PC-9 (cell line): ENCODE measurements at regions not wholly inside any gene's neighbourhood (a gene's known extent, or its start where the extent isn't known, plus 50 kb on each side); places are given as distances from the start of the nearest gene placed in this dataset.

ENCODE experiments used
- BruUV-seq: library from RNA; stranded (reverse); fragments of 400-500 nt; replicated peaks from 2 replicates; lab custom pipeline; 2021; lab: Mats Ljungman, UMichigan
- CTCF ChIA-PET: fragments of 300-600 bp; sonication (Branson Sonifier 250); formaldehyde crosslinking; loops from one replicate; lab custom pipeline; 2022; ENCODE audit warnings: antibody characterized with exemption; lab: Charles Lee
- POLR2A ChIA-PET: fragments of 300-600 bp; sonication (Branson Sonifier 250); formaldehyde crosslinking; loops from one replicate; lab custom pipeline; 2022; ENCODE audit warnings: antibody characterized with exemption; ENCODE audit not compliant: unreplicated experiment; lab: Charles Lee
- DNase-seq, 2 experiments: peaks; one replicate each; pipeline versions ENCODE4 v3.0.0 to v3.0.0-alpha.2; 2015 to 2022; ENCODE audit warnings: mixed read lengths in 1 of 2
- H2AFZ ChIP-seq: fragments of 200-600 bp; sonication (generic); 2 replicates; pipeline ENCODE4 v1.8.1; 2017; ENCODE audit warnings: antibody characterized with exemption
- H3F3A ChIP-seq: fragments of 200-600 bp; sonication (generic); 2 replicates; pipeline ENCODE4 v1.8.1; 2017; ENCODE audit warnings: antibody characterized with exemption, mild to moderate bottlenecking, low read depth; ENCODE audit not compliant: insufficient read depth
- H3K27ac ChIP-seq: fragments of 200-600 bp; sonication (generic); 2 replicates; pipeline ENCODE4 v1.6.1; 2016; ENCODE audit warnings: mixed run types
- H3K27me3 ChIP-seq: fragments of 200-600 bp; sonication (generic); 2 replicates; pipeline ENCODE4 v1.6.1; 2016; ENCODE audit warnings: low read depth, mixed run types; ENCODE audit not compliant: insufficient read depth
- H3K36me3 ChIP-seq: fragments of 200-600 bp; sonication (generic); 2 replicates; pipeline ENCODE4 v1.6.1; 2016; ENCODE audit warnings: low read depth, mixed run types
- H3K4me1 ChIP-seq: fragments of 200-600 bp; sonication (generic); replicated peaks from 2 replicates; pipeline ENCODE4 v1.6.1; 2016; ENCODE audit warnings: mixed run types; ENCODE audit not compliant: insufficient read depth
- H3K4me2 ChIP-seq: fragments of 200-600 bp; sonication (generic); 2 replicates; pipeline ENCODE4 v1.6.1; 2017; ENCODE audit warnings: mixed run types
- H3K4me3 ChIP-seq: fragments of 200-600 bp; sonication (generic); 2 replicates; pipeline ENCODE4 v1.6.1; 2016; ENCODE audit warnings: mixed run types
- H3K79me2 ChIP-seq: fragments of 200-600 bp; sonication (generic); 2 replicates; pipeline ENCODE4 v1.6.1; 2017; ENCODE audit warnings: low read depth, mixed run types
- H3K9me2 ChIP-seq: fragments of 200-600 bp; sonication (generic); 2 replicates; pipeline ENCODE4 v1.8.1; 2017; ENCODE audit warnings: mild to moderate bottlenecking; ENCODE audit not compliant: insufficient read depth
- H3K9me3 ChIP-seq: fragments of 200-600 bp; sonication (generic); 2 replicates; pipeline ENCODE4 v1.8.1; 2016; ENCODE audit warnings: low read depth; ENCODE audit not compliant: insufficient read depth
- H4K20me1 ChIP-seq: fragments of 200-600 bp; sonication (generic); 2 replicates; pipeline ENCODE4 v1.8.1; 2017; ENCODE audit not compliant: insufficient read depth
- EZH2 ChIP-seq: fragments of 200-600 bp; sonication (generic); IDR thresholded peaks from 2 replicates; pipeline ENCODE4 v1.8.0; 2017; ENCODE audit warnings: antibody characterized with exemption, low read depth
- intact Hi-C: fragments of 100-400 bp; cut with micrococcal nuclease; formaldehyde crosslinking; loops from one replicate; pipeline ENCODE4 v1.10.0; 2022; ENCODE audit not compliant: unreplicated experiment
- TF ChIP-seq, protein P1 (sequence below): fragments of 200-600 bp; sonication (generic); conservative IDR thresholded peaks from 2 replicates; pipeline ENCODE4 v1.6.1; 2017; ENCODE audit warnings: mixed run types, antibody characterized with exemption, mild to moderate bottlenecking, moderate library complexity

DNA sequence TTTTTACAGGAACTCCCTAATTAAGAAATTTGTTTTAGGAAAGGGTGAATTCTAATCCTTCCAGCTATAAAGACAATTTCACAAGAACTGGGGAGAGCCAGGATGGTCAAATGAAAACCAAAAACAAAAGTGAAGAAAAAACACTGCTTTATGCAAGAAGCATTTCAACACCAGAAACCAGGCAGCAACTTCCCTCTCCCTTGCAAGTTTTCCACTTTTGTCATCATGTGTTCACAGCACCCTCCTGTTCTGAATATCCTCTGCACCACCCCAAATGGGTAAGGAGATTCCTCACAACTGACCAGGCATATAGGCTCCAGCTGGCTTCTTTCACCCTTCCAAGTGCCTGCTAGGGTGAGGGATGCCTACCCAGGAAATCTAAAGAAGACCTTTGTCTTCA, 328.1 kb downstream of the TBC1D4 start:
- H3K4me3 ChIP-seq, result no peak overlapping the region
- H3K4me2 ChIP-seq, result no peak overlapping the region
- no peaks in the 10 kb centered on the region for H3K9me3 ChIP-seq
- no peaks in the 10 kb centered on the region for H3F3A ChIP-seq
- H3K27me3 ChIP-seq, result no peaks in the 10 kb centered on the region
- CTCF ChIA-PET, result no interaction called here
- BruUV-seq, result no TSS peak
- DNase-seq, result no peak
- TF ChIP-seq, protein P1, sequence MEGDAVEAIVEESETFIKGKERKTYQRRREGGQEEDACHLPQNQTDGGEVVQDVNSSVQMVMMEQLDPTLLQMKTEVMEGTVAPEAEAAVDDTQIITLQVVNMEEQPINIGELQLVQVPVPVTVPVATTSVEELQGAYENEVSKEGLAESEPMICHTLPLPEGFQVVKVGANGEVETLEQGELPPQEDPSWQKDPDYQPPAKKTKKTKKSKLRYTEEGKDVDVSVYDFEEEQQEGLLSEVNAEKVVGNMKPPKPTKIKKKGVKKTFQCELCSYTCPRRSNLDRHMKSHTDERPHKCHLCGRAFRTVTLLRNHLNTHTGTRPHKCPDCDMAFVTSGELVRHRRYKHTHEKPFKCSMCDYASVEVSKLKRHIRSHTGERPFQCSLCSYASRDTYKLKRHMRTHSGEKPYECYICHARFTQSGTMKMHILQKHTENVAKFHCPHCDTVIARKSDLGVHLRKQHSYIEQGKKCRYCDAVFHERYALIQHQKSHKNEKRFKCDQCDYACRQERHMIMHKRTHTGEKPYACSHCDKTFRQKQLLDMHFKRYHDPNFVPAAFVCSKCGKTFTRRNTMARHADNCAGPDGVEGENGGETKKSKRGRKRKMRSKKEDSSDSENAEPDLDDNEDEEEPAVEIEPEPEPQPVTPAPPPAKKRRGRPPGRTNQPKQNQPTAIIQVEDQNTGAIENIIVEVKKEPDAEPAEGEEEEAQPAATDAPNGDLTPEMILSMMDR, result no peak
- TF ChIP-seq EZH2, result no peak
- no peaks in the 10 kb centered on the region for H4K20me1 ChIP-seq
- no peaks in the 10 kb centered on the region for H3K9me2 ChIP-seq
- no peak overlapping the region for H2AFZ ChIP-seq
- H3K27ac ChIP-seq, result no peak overlapping the region
- no peaks in the 10 kb centered on the region for H3K79me2 ChIP-seq
- POLR2A ChIA-PET, result no interaction called here
- intact Hi-C loops, result no loop called here
- H3K36me3 ChIP-seq, result no peaks in the 10 kb centered on the region
- no peaks in the 10 kb centered on the region for H3K4me1 ChIP-seq

DNA sequence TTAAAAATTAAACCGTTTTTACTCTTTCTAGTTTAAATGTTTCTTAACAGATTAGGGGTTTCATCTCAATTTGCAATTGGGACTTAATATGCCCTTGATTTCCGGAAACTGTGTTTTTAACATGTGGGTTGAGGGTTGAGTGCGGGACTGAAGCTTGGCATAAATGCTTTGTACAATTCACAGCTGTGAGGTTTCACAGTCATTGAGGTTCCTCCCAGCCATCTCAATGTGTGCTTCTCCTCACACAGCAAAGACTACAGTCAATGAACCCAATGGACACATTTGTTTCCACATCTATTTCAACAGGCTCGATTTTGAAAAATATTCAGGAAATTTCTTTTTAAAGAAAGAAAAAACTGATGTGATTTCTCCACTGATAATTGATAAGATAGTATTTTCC, 328.6 kb downstream of the TBC1D4 start:
- no peak overlapping the region for H3K4me3 ChIP-seq
- H3K9me3 ChIP-seq, result no peaks in the 10 kb centered on the region
- no TSS peak for BruUV-seq
- intact Hi-C loops, result no loop called here
- no peak overlapping the region for H3K27ac ChIP-seq
- POLR2A ChIA-PET, result no interaction called here
- no peaks in the 10 kb centered on the region for H3K79me2 ChIP-seq
- CTCF ChIA-PET, result no interaction called here
- no peaks in the 10 kb centered on the region for H3K27me3 ChIP-seq
- no peak overlapping the region for H3K4me2 ChIP-seq
- H3K4me1 ChIP-seq, result no peaks in the 10 kb centered on the region
- no peak for TF ChIP-seq EZH2
- TF ChIP-seq, protein P1, result no peak
- H3K9me2 ChIP-seq, result no peaks in the 10 kb centered on the region
- H4K20me1 ChIP-seq, result no peaks in the 10 kb centered on the region
- DNase-seq, result no peak
- no peaks in the 10 kb centered on the region for H3K36me3 ChIP-seq
- H3F3A ChIP-seq, result no peaks in the 10 kb centered on the region
- H2AFZ ChIP-seq, result no peak overlapping the region

DNA sequence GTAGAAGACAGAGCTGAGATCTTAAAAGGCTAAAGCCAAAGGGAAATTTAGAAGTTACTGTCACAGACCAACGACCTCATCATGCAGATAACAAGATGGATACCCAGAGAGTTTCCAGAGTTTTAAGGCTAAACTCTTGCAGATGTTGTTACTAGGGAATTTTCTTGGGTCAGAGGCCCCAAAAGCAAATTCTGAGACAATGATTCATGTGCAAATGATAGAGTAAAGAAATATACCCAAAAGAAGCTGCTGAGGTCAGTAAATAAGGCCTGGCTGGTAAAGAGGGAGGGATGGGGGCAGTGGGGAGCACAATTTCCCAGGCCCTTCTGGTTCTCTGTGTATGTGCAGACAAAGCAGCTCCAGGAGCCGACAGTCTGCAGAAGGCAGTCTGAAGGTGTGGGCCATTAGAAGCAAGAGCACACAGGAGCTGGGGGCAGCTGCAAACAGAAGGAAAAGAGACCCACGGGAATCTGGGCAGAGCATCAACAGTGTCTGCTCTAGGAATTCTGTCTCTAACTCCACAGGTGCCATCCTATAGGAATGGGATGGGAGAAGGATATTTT, 330.8 kb downstream of the TBC1D4 start:
- Histone ChIP-seq H3K79me2 (no peaks in the 10 kb centered on the region), H3K9me2 (no peaks in the 10 kb centered on the region), H2AFZ (no peak overlapping the region), H3K4me2 (no peak overlapping the region), H3F3A (no peaks in the 10 kb centered on the region), H3K36me3 (no peaks in the 10 kb centered on the region), H3K27ac (no peak overlapping the region), H4K20me1 (no peaks in the 10 kb centered on the region), H3K9me3 (no peaks in the 10 kb centered on the region), H3K4me3 (no peak overlapping the region), H3K4me1 (no peaks in the 10 kb centered on the region), H3K27me3 (no peaks in the 10 kb centered on the region)
- intact Hi-C loops, result no loop called here
- no peak for TF ChIP-seq EZH2
- TF ChIP-seq, protein P1, result no peak
- CTCF ChIA-PET, result no interaction called here
- POLR2A ChIA-PET, result no interaction called here
- DNase-seq, result no peak
- BruUV-seq, result no TSS peak
